ENCODE measurements at regions not wholly inside any gene's neighbourhood (a gene's known extent, or its start where the extent isn't known, plus 50 kb on each side); places are given as distances from the start of the nearest gene placed in this dataset.
A peak's percentile ranks its signal among the peaks of the same experiment; 100 is the strongest.

DNA sequence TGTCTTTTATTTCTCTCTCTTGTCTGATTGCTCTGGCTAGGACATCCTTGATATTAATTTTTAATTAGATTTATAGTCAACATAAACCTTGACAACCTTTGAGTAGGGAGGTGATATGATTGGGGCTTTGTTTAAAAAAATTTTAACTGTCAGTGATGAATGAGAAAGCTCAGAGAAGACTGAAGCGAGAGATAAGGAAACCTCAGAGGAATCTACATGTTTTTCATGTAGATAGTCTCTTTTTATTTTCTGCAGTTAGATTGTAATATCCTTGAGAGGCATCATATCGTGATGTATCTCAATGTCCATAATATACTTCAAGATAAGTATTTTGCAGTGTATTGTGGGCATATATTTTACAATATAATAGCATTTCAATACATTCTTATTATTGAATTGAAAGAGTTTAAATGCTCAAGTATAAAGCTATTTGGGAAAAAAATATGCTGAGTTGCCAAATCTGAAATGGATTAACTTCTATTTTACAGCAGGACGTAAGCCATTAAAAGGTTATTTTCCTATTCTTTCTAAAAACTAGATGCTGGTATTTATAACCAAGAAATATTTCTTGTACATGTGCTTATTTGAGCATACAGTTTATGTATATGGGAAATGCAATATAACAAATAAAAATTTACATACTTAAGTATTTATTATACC, 802.4 kb upstream of the ADGRL4 start:
- Histone ChIP-seq H3K27ac (ENCODE audit: low read depth in 2 of 2, low read length in 2 of 2) (no peak overlapping the region), H3K36me3 (ENCODE audit: control insufficient read depth in 2 of 3, insufficient read depth in 3 of 3, low read length in 3 of 3) (no peaks in the 10 kb centered on the region), H3K9me3 (ENCODE audit: control insufficient read depth in 2 of 3, insufficient read depth in 1 of 3, low read length in 3 of 3) (no peaks in the 10 kb centered on the region), H3K4me1 (ENCODE audit: control insufficient read depth in 2 of 3, insufficient read depth in 2 of 3, low read depth in 1 of 3, low read length in 3 of 3) (no peaks in the 10 kb centered on the region), H3K27me3 (ENCODE audit: control insufficient read depth, insufficient read depth, low read length) (no peaks in the 10 kb centered on the region), H3K9ac (ENCODE audit: low read length in 3 of 3) (no peak overlapping the region), H3K4me3 (ENCODE audit: low read length in 3 of 3) (no peak overlapping the region)
- no peak for FAIRE-seq
- no peak for DNase-seq
- intact Hi-C loops (cut with DNase I), result no loop called here
- no peak for TF ChIP-seq CTCF (IDR thresholded peaks at IDR 0.05; ENCODE audit: borderline replicate concordance, extremely low read depth, insufficient read depth)

GRCh38 chr1:79807816-79808215, 801.3 kb upstream of the ADGRL4 start:
- Histone ChIP-seq H3K9ac (ENCODE audit: low read length in 3 of 3) (no peak overlapping the region), H3K4me1 (ENCODE audit: control insufficient read depth in 2 of 3, insufficient read depth in 2 of 3, low read depth in 1 of 3, low read length in 3 of 3) (no peaks in the 10 kb centered on the region), H3K36me3 (ENCODE audit: control insufficient read depth in 2 of 3, insufficient read depth in 3 of 3, low read length in 3 of 3) (no peaks in the 10 kb centered on the region), H3K9me3 (ENCODE audit: control insufficient read depth in 2 of 3, insufficient read depth in 1 of 3, low read length in 3 of 3) (no peaks in the 10 kb centered on the region), H3K27ac (ENCODE audit: low read depth in 2 of 2, low read length in 2 of 2) (no peak overlapping the region), H3K4me3 (ENCODE audit: low read length in 3 of 3) (no peak overlapping the region), H3K27me3 (ENCODE audit: control insufficient read depth, insufficient read depth, low read length) (no peaks in the 10 kb centered on the region)
- DNase-seq (peak in 1 of 5 donors; percentile 63), FAIRE-seq (no peak)
- TF ChIP-seq CTCF (IDR thresholded peaks at IDR 0.05; ENCODE audit: borderline replicate concordance, extremely low read depth, insufficient read depth), result no peak
- intact Hi-C loops (cut with DNase I), result no loop called here

DNA sequence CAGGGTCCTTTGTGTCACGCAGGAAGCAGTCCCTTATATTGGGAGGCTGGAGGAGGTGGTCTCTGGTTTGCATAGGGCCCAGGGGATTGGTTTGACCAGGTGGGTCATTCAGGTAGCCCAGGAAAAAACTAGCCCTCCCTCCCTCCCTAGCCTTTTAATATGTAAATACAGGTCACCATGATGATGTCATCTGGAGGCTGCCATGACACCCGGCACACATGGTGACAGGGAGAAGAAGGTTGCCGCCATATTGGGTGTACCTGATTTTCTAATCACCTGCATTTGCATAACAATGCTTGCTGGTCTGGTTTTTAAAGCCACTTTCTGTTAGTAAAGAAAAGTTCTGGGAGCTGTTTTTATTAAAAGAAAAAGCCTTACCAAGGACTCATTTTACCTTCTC, 791.0 kb upstream of the ADGRL4 start:
- H3K27me3 ChIP-seq (ENCODE audit: control insufficient read depth, insufficient read depth, low read length), result no peaks in the 10 kb centered on the region
- H3K9me3 ChIP-seq (ENCODE audit: control insufficient read depth in 2 of 3, insufficient read depth in 1 of 3, low read length in 3 of 3), result no peaks in the 10 kb centered on the region
- no peak for TF ChIP-seq CTCF (IDR thresholded peaks at IDR 0.05; ENCODE audit: borderline replicate concordance, extremely low read depth, insufficient read depth)
- no peak overlapping the region for H3K27ac ChIP-seq (ENCODE audit: low read depth in 2 of 2, low read length in 2 of 2)
- no peak for DNase-seq
- FAIRE-seq, result no peak
- no peak overlapping the region for H3K9ac ChIP-seq (ENCODE audit: low read length in 3 of 3)
- intact Hi-C loops (cut with DNase I), result no loop called here
- no peaks in the 10 kb centered on the region for H3K36me3 ChIP-seq (ENCODE audit: control insufficient read depth in 2 of 3, insufficient read depth in 3 of 3, low read length in 3 of 3)
- no peaks in the 10 kb centered on the region for H3K4me1 ChIP-seq (ENCODE audit: control insufficient read depth in 2 of 3, insufficient read depth in 2 of 3, low read depth in 1 of 3, low read length in 3 of 3)
- H3K4me3 ChIP-seq (ENCODE audit: low read length in 3 of 3), result no peak overlapping the region

DNA sequence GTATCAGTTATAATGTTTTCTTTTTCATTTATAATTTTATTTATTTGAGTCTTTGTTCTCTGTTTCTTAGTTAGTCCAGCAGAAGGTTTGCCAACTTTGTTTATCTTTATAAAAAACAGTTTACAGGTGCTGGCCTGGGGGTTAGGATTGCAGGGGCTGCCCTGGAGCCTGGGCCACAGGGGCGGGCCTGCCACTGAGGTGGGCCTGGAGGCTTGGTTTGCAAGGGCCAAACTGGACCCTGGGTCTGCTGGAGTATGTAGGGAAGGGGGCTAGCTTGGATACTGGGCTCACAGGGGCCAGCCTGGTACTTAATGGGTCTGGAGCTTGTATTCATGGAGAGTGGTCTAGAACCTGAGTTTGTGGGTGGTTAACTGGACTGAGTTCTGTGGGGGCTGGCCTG, 789.9 kb upstream of the ADGRL4 start:
- H3K9ac ChIP-seq (ENCODE audit: low read length in 3 of 3), result no peak overlapping the region
- no peaks in the 10 kb centered on the region for H3K36me3 ChIP-seq (ENCODE audit: control insufficient read depth in 2 of 3, insufficient read depth in 3 of 3, low read length in 3 of 3)
- DNase-seq, result no peak
- no peaks in the 10 kb centered on the region for H3K9me3 ChIP-seq (ENCODE audit: control insufficient read depth in 2 of 3, insufficient read depth in 1 of 3, low read length in 3 of 3)
- H3K27ac ChIP-seq (ENCODE audit: low read depth in 2 of 2, low read length in 2 of 2), result no peak overlapping the region
- intact Hi-C loops (cut with DNase I), result no loop called here
- TF ChIP-seq CTCF (IDR thresholded peaks at IDR 0.05; ENCODE audit: borderline replicate concordance, extremely low read depth, insufficient read depth), result no peak
- no peaks in the 10 kb centered on the region for H3K27me3 ChIP-seq (ENCODE audit: control insufficient read depth, insufficient read depth, low read length)
- H3K4me3 ChIP-seq (ENCODE audit: low read length in 3 of 3), result no peak overlapping the region
- no peaks in the 10 kb centered on the region for H3K4me1 ChIP-seq (ENCODE audit: control insufficient read depth in 2 of 3, insufficient read depth in 2 of 3, low read depth in 1 of 3, low read length in 3 of 3)
- FAIRE-seq, result no peak

Measured in kidney (tissue), 13 donors.